HepG2 (cell line): ENCODE measurements at regions not wholly inside any gene's neighbourhood (a gene's known extent, or its start where the extent isn't known, plus 50 kb on each side); places are given as distances from the start of the nearest gene placed in this dataset.

Source experiments
- ATAC-seq: fragments of 200-7000 bp; cut with Tn5 transposase; 3 replicates; pipeline ENCODE4 v1.9.1; 2020; ENCODE audit warnings: mild to moderate bottlenecking, moderate library complexity
- BruUV-seq: library from RNA; stranded (reverse); fragments of 400-500 nt; replicated peaks from 2 replicates; lab custom pipeline; 2021; lab: Mats Ljungman, UMichigan
- CTCF ChIA-PET: fragments of 300-600 bp; formaldehyde crosslinking; extraction: SDS; loops from one replicate; lab custom pipeline; 2021; ENCODE audit warnings: low total read pairs, inconsistent platforms, low intra/inter-chr PET ratio; lab: Yijun Ruan, JAX
- POLR2A ChIA-PET: fragments of 350-600 bp; sonication (Branson Sonifier 250); formaldehyde crosslinking; loops from one replicate; lab custom pipeline; 2020; ENCODE audit warnings: antibody characterized with exemption, inconsistent platforms; lab: Yijun Ruan, JAX
- DNase-seq: peaks from one replicate; pipeline ENCODE4 v3.0.0-alpha.2; 2015; ENCODE audit warnings: low spot score
- FAIRE-seq: peaks from 3 replicates; lab custom pipeline; 2011; peaks lifted over from hg19 to GRCh38; lab: Jason Lieb, UNC
- H2AFZ ChIP-seq: one replicate; pipeline ENCODE4 v1.6.1; 2011; ENCODE audit warnings: low read length, inconsistent platforms
- H3K27ac ChIP-seq: fragments of 300-600 bp; 3 replicates; pipeline ENCODE4 v1.8.0; 2011; ENCODE audit warnings: mixed run types, mild to moderate bottlenecking, mixed read lengths, low read length, inconsistent platforms; ENCODE audit not compliant: insufficient read depth; ENCODE audit errors: extremely low read length
- H3K27me3 ChIP-seq, 2 experiments: fragments of 200-600 bp in 1 of 2; 2 replicates in 1 of 2; 3 replicates in 1 of 2; pipeline versions ENCODE4 v1.6.0 to v1.8.0; 2011; ENCODE audit warnings: low read length in 2 of 2, mild to moderate bottlenecking in 2 of 2, moderate library complexity in 2 of 2, inconsistent platforms in 1 of 2; ENCODE audit not compliant: insufficient read depth in 2 of 2, control insufficient read depth in 1 of 2
- H3K36me3 ChIP-seq, 2 experiments: fragments of 200-600 bp in 1 of 2; replicated peaks in 1 of 2; 2 replicates in 1 of 2; 3 replicates in 1 of 2; pipeline versions ENCODE4 v1.5.1 to v1.8.0; 2011; ENCODE audit warnings: low read length in 2 of 2, inconsistent platforms in 1 of 2; ENCODE audit not compliant: insufficient read depth in 2 of 2, control insufficient read depth in 1 of 2
- H3K4me1 ChIP-seq: 2 replicates; pipeline ENCODE4 v1.5.1; 2012; ENCODE audit warnings: low read length, inconsistent platforms; ENCODE audit not compliant: insufficient read depth
- H3K4me2 ChIP-seq: 2 replicates; pipeline ENCODE4 v1.6.0; 2011; ENCODE audit warnings: low read depth, low read length, inconsistent platforms
- H3K4me3 ChIP-seq, 3 experiments: fragments of 200-600 bp in 1 of 3; sonication (generic), shearing (Covaris generic) in 1 of 3; replicated peaks in 1 of 3; 2 replicates each; pipeline ENCODE4 v1.5.1; 2011 to 2016; ENCODE audit warnings: low read length in 3 of 3, inconsistent platforms in 2 of 3, low read depth in 2 of 3, mild to moderate bottlenecking in 2 of 3, control low read depth in 1 of 3, mixed read lengths in 1 of 3; ENCODE audit not compliant: insufficient read depth in 1 of 3
- H3K79me2 ChIP-seq: one replicate; pipeline ENCODE4 v1.6.1; 2011; ENCODE audit warnings: low read length, inconsistent platforms; ENCODE audit not compliant: insufficient read depth
- H3K9ac ChIP-seq: 2 replicates; pipeline ENCODE4 v1.6.0; 2011; ENCODE audit warnings: mild to moderate bottlenecking, low read depth, low read length, inconsistent platforms; ENCODE audit not compliant: insufficient read depth
- H3K9me3 ChIP-seq: 2 replicates; pipeline ENCODE4 v1.5.1; 2012; ENCODE audit warnings: mild to moderate bottlenecking, low read length
- H4K20me1 ChIP-seq: 2 replicates; pipeline ENCODE4 v1.6.0; 2011; ENCODE audit warnings: inconsistent platforms, mild to moderate bottlenecking, low read length, moderate library complexity; ENCODE audit not compliant: insufficient read depth
- AGO1 ChIP-seq: fragments of 200-400 bp; formaldehyde crosslinking; IDR thresholded peaks from 2 replicates; pipeline ENCODE4 v1.6.1; 2017; ENCODE audit warnings: mild to moderate bottlenecking, low read depth, low read length, moderate library complexity; ENCODE audit not compliant: poor library complexity, severe bottlenecking
- CAMTA2 ChIP-seq: sonication (generic); formaldehyde crosslinking; IDR thresholded peaks from 2 replicates; pipeline ENCODE4 v1.4.0; 2020; ENCODE audit warnings: mild to moderate bottlenecking, missing genetic modification reagents, borderline replicate concordance
- CEBPG ChIP-seq: IDR thresholded peaks from 2 replicates; pipeline ENCODE4 v1.6.1; 2016
- FOXC1 ChIP-seq: sonication (generic); formaldehyde crosslinking; IDR thresholded peaks from 2 replicates; pipeline ENCODE4 v1.8.0; 2022; ENCODE audit warnings: mild to moderate bottlenecking, missing genetic modification reagents, borderline replicate concordance
- GMEB1 ChIP-seq: sonication (generic); formaldehyde crosslinking; IDR thresholded peaks from 2 replicates; pipeline ENCODE4 v1.5.1; 2020; ENCODE audit warnings: missing genetic modification reagents, mild to moderate bottlenecking, borderline replicate concordance
- HBP1 ChIP-seq: IDR thresholded peaks from 2 replicates; pipeline ENCODE4 v1.6.1; 2016; ENCODE audit warnings: low read depth, control low read depth
- HDAC2 ChIP-seq: sonication (generic); formaldehyde crosslinking; IDR thresholded peaks from 2 replicates; pipeline ENCODE4 v1.4.0; 2020; ENCODE audit warnings: missing genetic modification reagents
- SUZ12 ChIP-seq: fragments of 150-350 bp; IDR thresholded peaks from 2 replicates; pipeline ENCODE4 v1.6.1; 2014; ENCODE audit warnings: low read depth, low read length
- ZFP62 ChIP-seq: sonication (generic); formaldehyde crosslinking; IDR thresholded peaks from 2 replicates; pipeline ENCODE4 v1.4.0; 2020; ENCODE audit warnings: missing genetic modification reagents
- ZNF20 ChIP-seq: sonication (generic); formaldehyde crosslinking; IDR thresholded peaks from 2 replicates; pipeline ENCODE4 v1.4.0; 2020; ENCODE audit warnings: mild to moderate bottlenecking, moderate library complexity, missing genetic modification reagents
- ZNF263 ChIP-seq: sonication (generic); formaldehyde crosslinking; IDR thresholded peaks from 2 replicates; pipeline ENCODE4 v1.4.0; 2020; ENCODE audit warnings: missing genetic modification reagents
- ZNF460 ChIP-seq: sonication (generic); formaldehyde crosslinking; IDR thresholded peaks from 2 replicates; pipeline ENCODE4 v1.5.1; 2020; ENCODE audit warnings: missing genetic modification reagents, mild to moderate bottlenecking, borderline replicate concordance
- ZNF513 ChIP-seq: sonication (generic); formaldehyde crosslinking; conservative IDR thresholded peaks from 2 replicates; pipeline ENCODE4 v1.5.0; 2020; ENCODE audit warnings: missing genetic modification reagents
- ZNF580 ChIP-seq: IDR thresholded peaks from 2 replicates; pipeline ENCODE4 v1.6.1; 2016; ENCODE audit warnings: low read depth, borderline replicate concordance
- ZNF691 ChIP-seq: sonication (generic); formaldehyde crosslinking; IDR thresholded peaks from 2 replicates; pipeline ENCODE4 v1.4.0; 2020; ENCODE audit warnings: missing genetic modification reagents, low read depth, mild to moderate bottlenecking, borderline replicate concordance
- WGBS: methylation state at CpG from one replicate; pipeline ENCODE4 v1.1.6; 2017; ENCODE audit warnings: low lambda C conversion rate; 5-methylcytosine and 5-hydroxymethylcytosine counted together
- in situ Hi-C: cut with HindIII; loops from 2 replicates; pipeline ENCODE4 v1.10.0; 2017; ENCODE audit warnings: low pct_unique_long_range_greater_than_20kb; ENCODE audit not compliant: extremely low pct_ligation_motif_present
- intact Hi-C: fragments of 100-400 bp; cut with micrococcal nuclease; formaldehyde crosslinking; loops from one replicate; pipeline ENCODE4 v1.10.0; 2022; ENCODE audit not compliant: unreplicated experiment

- CTCF ChIA-PET, result no interaction called here
- no peaks in the 10 kb centered on the region; a peak in 1 of 5 replicates for H3K27me3 ChIP-seq
- POLR2A ChIA-PET, result no interaction called here
These were observed 110.5 kb upstream of the CCDC39 start for GRCh38 chr3:180789774-180790173.

More at GRCh38 chr3:180789774-180790173, 110.5 kb upstream of the CCDC39 start:
- Histone ChIP-seq H3K79me2 (no peaks in the 10 kb centered on the region), H3K9me3 (no peaks in the 10 kb centered on the region), H2AFZ (no peak overlapping the region), H3K36me3 (no peaks in the 10 kb centered on the region), H4K20me1 (no peaks in the 10 kb centered on the region), H3K9ac (no peak overlapping the region), H3K4me1 (no peaks in the 10 kb centered on the region), H3K27ac (no peak overlapping the region), H3K4me3 (no peak overlapping the region), H3K4me2 (no peak overlapping the region)
- ATAC-seq, result no peak
- BruUV-seq, result no TSS peak
- FAIRE-seq, result no peak
- intact Hi-C loops (no loop called here), in situ Hi-C loops (no loop called here)
- WGBS, result 0% methylated on average over 2 of the region's 2 CpGs
- no peak for DNase-seq
- TF ChIP-seq HBP1 (CRISPR knock-in tag) (no peak), ZNF580 (CRISPR knock-in tag) (no peak), AGO1 (no peak), CEBPG (no peak), ZNF263 (CRISPR knock-in tag) (no peak), ZNF20 (CRISPR knock-in tag) (no peak), FOXC1 (CRISPR knock-in tag) (no peak), ZNF460 (no peak), ZNF513 (CRISPR knock-in tag) (no peak), CAMTA2 (no peak), SUZ12 (no peak), HDAC2 (no peak), ZNF691 (CRISPR knock-in tag) (no peak), ZFP62 (CRISPR knock-in tag) (no peak), GMEB1 (no peak)
